ENCODE measurements at regions not wholly inside any gene's neighbourhood (a gene's known extent, or its start where the extent isn't known, plus 50 kb on each side); places are given as distances from the start of the nearest gene placed in this dataset.

- TF ChIP-seq, protein P1, sequence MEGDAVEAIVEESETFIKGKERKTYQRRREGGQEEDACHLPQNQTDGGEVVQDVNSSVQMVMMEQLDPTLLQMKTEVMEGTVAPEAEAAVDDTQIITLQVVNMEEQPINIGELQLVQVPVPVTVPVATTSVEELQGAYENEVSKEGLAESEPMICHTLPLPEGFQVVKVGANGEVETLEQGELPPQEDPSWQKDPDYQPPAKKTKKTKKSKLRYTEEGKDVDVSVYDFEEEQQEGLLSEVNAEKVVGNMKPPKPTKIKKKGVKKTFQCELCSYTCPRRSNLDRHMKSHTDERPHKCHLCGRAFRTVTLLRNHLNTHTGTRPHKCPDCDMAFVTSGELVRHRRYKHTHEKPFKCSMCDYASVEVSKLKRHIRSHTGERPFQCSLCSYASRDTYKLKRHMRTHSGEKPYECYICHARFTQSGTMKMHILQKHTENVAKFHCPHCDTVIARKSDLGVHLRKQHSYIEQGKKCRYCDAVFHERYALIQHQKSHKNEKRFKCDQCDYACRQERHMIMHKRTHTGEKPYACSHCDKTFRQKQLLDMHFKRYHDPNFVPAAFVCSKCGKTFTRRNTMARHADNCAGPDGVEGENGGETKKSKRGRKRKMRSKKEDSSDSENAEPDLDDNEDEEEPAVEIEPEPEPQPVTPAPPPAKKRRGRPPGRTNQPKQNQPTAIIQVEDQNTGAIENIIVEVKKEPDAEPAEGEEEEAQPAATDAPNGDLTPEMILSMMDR (IDR thresholded peaks at IDR 0.05), result no peak
- TF ChIP-seq ZFX (IDR thresholded peaks at IDR 0.05; ENCODE audit: borderline replicate concordance), result no peak
These were observed 285.1 kb downstream of the ZEB1 start for GRCh38 chr10:31604096-31604495.
